DOHH2 (cell line): ENCODE measurements at regions not wholly inside any gene's neighbourhood (a gene's known extent, or its start where the extent isn't known, plus 50 kb on each side); places are given as distances from the start of the nearest gene placed in this dataset.

Experiments used
- EZH2phosphoT487 ChIP-seq: fragments of 200-600 bp; sonication (generic); IDR thresholded peaks from 2 replicates; pipeline ENCODE4 v1.6.1; 2017; ENCODE audit warnings: borderline replicate concordance, mild to moderate bottlenecking, antibody characterized with exemption, low read length, moderate library complexity, mixed read lengths
- TF ChIP-seq, protein P1 (sequence below): fragments of 200-600 bp; sonication (generic); IDR thresholded peaks from one replicate; pipeline ENCODE4 v1.5.1; 2014; ENCODE audit warnings: antibody characterized with exemption, mild to moderate bottlenecking, low read depth, low read length; ENCODE audit not compliant: poor library complexity, severe bottlenecking

DNA sequence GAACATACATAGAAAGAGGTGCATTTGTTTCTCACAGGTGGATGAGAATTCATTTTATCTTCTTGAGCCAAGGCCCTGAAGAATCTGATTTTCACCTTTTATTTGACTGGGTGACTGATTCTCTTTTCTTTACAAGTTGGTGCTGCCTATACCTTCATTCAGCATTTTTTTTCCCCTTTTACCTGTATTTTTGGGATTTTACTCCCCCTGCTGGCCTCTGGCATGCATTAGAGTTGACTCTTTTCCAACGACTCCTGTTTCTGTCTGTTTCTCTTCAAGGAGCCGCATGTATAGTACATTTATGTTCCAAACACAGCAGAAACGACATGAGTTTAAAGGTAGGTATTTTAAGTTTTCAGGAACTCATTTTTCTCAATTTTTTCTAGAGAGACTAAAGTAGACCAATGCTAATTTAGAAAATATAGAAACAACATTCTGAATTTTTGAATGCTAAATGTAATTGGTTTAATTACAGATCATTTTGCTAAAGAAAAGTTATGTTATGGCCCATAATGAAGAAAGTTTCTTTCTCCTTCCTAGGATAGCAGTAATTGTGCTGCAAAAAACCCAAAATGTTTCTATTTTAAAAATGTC is 149.8 kb upstream of the HDAC9 start:
- TF ChIP-seq, protein P1, sequence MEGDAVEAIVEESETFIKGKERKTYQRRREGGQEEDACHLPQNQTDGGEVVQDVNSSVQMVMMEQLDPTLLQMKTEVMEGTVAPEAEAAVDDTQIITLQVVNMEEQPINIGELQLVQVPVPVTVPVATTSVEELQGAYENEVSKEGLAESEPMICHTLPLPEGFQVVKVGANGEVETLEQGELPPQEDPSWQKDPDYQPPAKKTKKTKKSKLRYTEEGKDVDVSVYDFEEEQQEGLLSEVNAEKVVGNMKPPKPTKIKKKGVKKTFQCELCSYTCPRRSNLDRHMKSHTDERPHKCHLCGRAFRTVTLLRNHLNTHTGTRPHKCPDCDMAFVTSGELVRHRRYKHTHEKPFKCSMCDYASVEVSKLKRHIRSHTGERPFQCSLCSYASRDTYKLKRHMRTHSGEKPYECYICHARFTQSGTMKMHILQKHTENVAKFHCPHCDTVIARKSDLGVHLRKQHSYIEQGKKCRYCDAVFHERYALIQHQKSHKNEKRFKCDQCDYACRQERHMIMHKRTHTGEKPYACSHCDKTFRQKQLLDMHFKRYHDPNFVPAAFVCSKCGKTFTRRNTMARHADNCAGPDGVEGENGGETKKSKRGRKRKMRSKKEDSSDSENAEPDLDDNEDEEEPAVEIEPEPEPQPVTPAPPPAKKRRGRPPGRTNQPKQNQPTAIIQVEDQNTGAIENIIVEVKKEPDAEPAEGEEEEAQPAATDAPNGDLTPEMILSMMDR = peak; percentile 96
- TF ChIP-seq EZH2phosphoT487 = no peak
